ENCODE measurements at regions not wholly inside any gene's neighbourhood (a gene's known extent, or its start where the extent isn't known, plus 50 kb on each side); places are given as distances from the start of the nearest gene placed in this dataset.

- no peak overlapping the region for H2BK15ac ChIP-seq (ENCODE audit: low read length)
- H3K14ac ChIP-seq (ENCODE audit: low read length) = no peak overlapping the region
- H2BK120ac ChIP-seq (ENCODE audit: low read depth, low read length) = no peak overlapping the region
- H2AFZ ChIP-seq (ENCODE audit: low read length) = no peak overlapping the region
- no peak overlapping the region for H3K27ac ChIP-seq (replicated peaks; ENCODE audit: low read length)
- no peak overlapping the region for H3K9ac ChIP-seq (ENCODE audit: low read depth, low read length, poor library complexity)
- H3K36me3 ChIP-seq (replicated peaks in 1 of 2; ENCODE audit: control insufficient read depth in 2 of 2, insufficient read depth in 2 of 2, low read length in 2 of 2) = no peaks in the 10 kb centered on the region
- no peak overlapping the region for H3K18ac ChIP-seq (ENCODE audit: low read length)
- no peaks in the 10 kb centered on the region for H3K9me3 ChIP-seq (replicated peaks in 1 of 2; ENCODE audit: control insufficient read depth in 2 of 2, insufficient read depth in 1 of 2, low read depth in 1 of 2, low read length in 2 of 2)
- no peak overlapping the region for H2AK5ac ChIP-seq (ENCODE audit: low read depth, low read length)
- no peak overlapping the region for H2BK5ac ChIP-seq (ENCODE audit: low read length)
- no peak overlapping the region for H3K4ac ChIP-seq (ENCODE audit: low read length)
- no peak overlapping the region for H3K23ac ChIP-seq (ENCODE audit: low read depth, low read length, poor library complexity)
- H3K27me3 ChIP-seq (ENCODE audit: control insufficient read depth in 3 of 3, insufficient read depth in 3 of 3, low read depth in 1 of 3, low read length in 3 of 3) = no peaks in the 10 kb centered on the region
- no peak overlapping the region for H2BK12ac ChIP-seq (ENCODE audit: low read length)
- H3K79me1 ChIP-seq (ENCODE audit: low read depth, low read length) = no peaks in the 10 kb centered on the region
- H4K91ac ChIP-seq (ENCODE audit: low read depth, low read length, poor library complexity) = no peak overlapping the region
- H4K8ac ChIP-seq (ENCODE audit: low read depth, low read length) = no peak overlapping the region
- H3K4me3 ChIP-seq (ENCODE audit: low read length in 2 of 2) = no peak overlapping the region
- no peak for DNase-seq (ENCODE audit: low spot score)
- no peak overlapping the region for H3K4me2 ChIP-seq (ENCODE audit: insufficient read depth, low read length, poor library complexity, severe bottlenecking)
- H3K4me1 ChIP-seq (ENCODE audit: control insufficient read depth in 2 of 2, insufficient read depth in 1 of 2, low read depth in 1 of 2, low read length in 2 of 2) = no peaks in the 10 kb centered on the region
Observed at GRCh38 chr4:97003715-97004114, 1139.6 kb downstream of the STPG2 start.

- H3K4me1 ChIP-seq (ENCODE audit: control insufficient read depth in 2 of 2, insufficient read depth in 1 of 2, low read depth in 1 of 2, low read length in 2 of 2) = no peaks in the 10 kb centered on the region
- no CpG with 5 or more reads among the region's 3 CpGs for WGBS, 2 donors (ENCODE audit: extremely low coverage in 2 of 2, insufficient read length in 2 of 2, insufficient replicate concordance in 1 of 2)
- H3K9ac ChIP-seq (ENCODE audit: low read depth, low read length, poor library complexity) = no peak overlapping the region
Observed at GRCh38 chr4:97013309-97013708, 1130.0 kb downstream of the STPG2 start.

GRCh38 chr4:97013711-97014110 lies 1129.6 kb downstream of the STPG2 start:
- H3K18ac ChIP-seq (ENCODE audit: low read length) = no peak overlapping the region
- H2AK5ac ChIP-seq (ENCODE audit: low read depth, low read length) = no peak overlapping the region
- H3K79me1 ChIP-seq (ENCODE audit: low read depth, low read length) = no peaks in the 10 kb centered on the region
- no peaks in the 10 kb centered on the region for H3K27me3 ChIP-seq (ENCODE audit: control insufficient read depth in 3 of 3, insufficient read depth in 3 of 3, low read depth in 1 of 3, low read length in 3 of 3)
- H3K9me3 ChIP-seq (replicated peaks in 1 of 2; ENCODE audit: control insufficient read depth in 2 of 2, insufficient read depth in 1 of 2, low read depth in 1 of 2, low read length in 2 of 2) = no peaks in the 10 kb centered on the region
- H3K23ac ChIP-seq (ENCODE audit: low read depth, low read length, poor library complexity) = no peak overlapping the region
- H2AFZ ChIP-seq (ENCODE audit: low read length) = no peak overlapping the region
- no peak overlapping the region for H3K9ac ChIP-seq (ENCODE audit: low read depth, low read length, poor library complexity)
- H3K4ac ChIP-seq (ENCODE audit: low read length) = no peak overlapping the region
- H2BK12ac ChIP-seq (ENCODE audit: low read length) = no peak overlapping the region
- no peak for DNase-seq (ENCODE audit: low spot score)
- no CpG with 5 or more reads among the region's 2 CpGs for WGBS, 2 donors (ENCODE audit: extremely low coverage in 2 of 2, insufficient read length in 2 of 2, insufficient replicate concordance in 1 of 2)
- no peaks in the 10 kb centered on the region for H3K36me3 ChIP-seq (replicated peaks in 1 of 2; ENCODE audit: control insufficient read depth in 2 of 2, insufficient read depth in 2 of 2, low read length in 2 of 2)
- H3K27ac ChIP-seq (replicated peaks; ENCODE audit: low read length) = no peak overlapping the region
- no peak overlapping the region for H4K91ac ChIP-seq (ENCODE audit: low read depth, low read length, poor library complexity)
- H2BK15ac ChIP-seq (ENCODE audit: low read length) = no peak overlapping the region
- H3K4me1 ChIP-seq (ENCODE audit: control insufficient read depth in 2 of 2, insufficient read depth in 1 of 2, low read depth in 1 of 2, low read length in 2 of 2) = no peaks in the 10 kb centered on the region
- H2BK120ac ChIP-seq (ENCODE audit: low read depth, low read length) = no peak overlapping the region
- H3K4me2 ChIP-seq (ENCODE audit: insufficient read depth, low read length, poor library complexity, severe bottlenecking) = no peak overlapping the region
- H3K4me3 ChIP-seq (ENCODE audit: low read length in 2 of 2) = no peak overlapping the region
- no peak overlapping the region for H2BK5ac ChIP-seq (ENCODE audit: low read length)
- H3K14ac ChIP-seq (ENCODE audit: low read length) = no peak overlapping the region
- no peak overlapping the region for H4K8ac ChIP-seq (ENCODE audit: low read depth, low read length)

More at GRCh38 chr4:97013309-97013708, 1130.0 kb downstream of the STPG2 start:
- Histone ChIP-seq H3K18ac (ENCODE audit: low read length) (no peak overlapping the region), H3K4ac (ENCODE audit: low read length) (no peak overlapping the region), H2BK12ac (ENCODE audit: low read length) (no peak overlapping the region), H2BK120ac (ENCODE audit: low read depth, low read length) (no peak overlapping the region), H2BK15ac (ENCODE audit: low read length) (no peak overlapping the region), H2AK5ac (ENCODE audit: low read depth, low read length) (no peak overlapping the region), H3K4me3 (ENCODE audit: low read length in 2 of 2) (no peak overlapping the region), H3K79me1 (ENCODE audit: low read depth, low read length) (no peaks in the 10 kb centered on the region), H3K36me3 (replicated peaks in 1 of 2; ENCODE audit: control insufficient read depth in 2 of 2, insufficient read depth in 2 of 2, low read length in 2 of 2) (no peaks in the 10 kb centered on the region), H2AFZ (ENCODE audit: low read length) (no peak overlapping the region), H3K27ac (replicated peaks; ENCODE audit: low read length) (no peak overlapping the region), H4K91ac (ENCODE audit: low read depth, low read length, poor library complexity) (no peak overlapping the region), H2BK5ac (ENCODE audit: low read length) (no peak overlapping the region), H3K23ac (ENCODE audit: low read depth, low read length, poor library complexity) (no peak overlapping the region), H3K27me3 (ENCODE audit: control insufficient read depth in 3 of 3, insufficient read depth in 3 of 3, low read depth in 1 of 3, low read length in 3 of 3) (no peaks in the 10 kb centered on the region), H4K8ac (ENCODE audit: low read depth, low read length) (no peak overlapping the region), H3K9me3 (replicated peaks in 1 of 2; ENCODE audit: control insufficient read depth in 2 of 2, insufficient read depth in 1 of 2, low read depth in 1 of 2, low read length in 2 of 2) (no peaks in the 10 kb centered on the region), H3K14ac (ENCODE audit: low read length) (no peak overlapping the region), H3K4me2 (ENCODE audit: insufficient read depth, low read length, poor library complexity, severe bottlenecking) (no peak overlapping the region)
- no peak for DNase-seq (ENCODE audit: low spot score)

GRCh38 chr4:97015301-97015700 lies 1128.0 kb downstream of the STPG2 start:
- Histone ChIP-seq H3K36me3 (replicated peaks in 1 of 2; ENCODE audit: control insufficient read depth in 2 of 2, insufficient read depth in 2 of 2, low read length in 2 of 2) (no peaks in the 10 kb centered on the region), H2BK15ac (ENCODE audit: low read length) (no peak overlapping the region), H2AK5ac (ENCODE audit: low read depth, low read length) (no peak overlapping the region), H3K9me3 (replicated peaks in 1 of 2; ENCODE audit: control insufficient read depth in 2 of 2, insufficient read depth in 1 of 2, low read depth in 1 of 2, low read length in 2 of 2) (no peaks in the 10 kb centered on the region), H3K27me3 (ENCODE audit: control insufficient read depth in 3 of 3, insufficient read depth in 3 of 3, low read depth in 1 of 3, low read length in 3 of 3) (no peaks in the 10 kb centered on the region), H2BK120ac (ENCODE audit: low read depth, low read length) (no peak overlapping the region), H3K79me1 (ENCODE audit: low read depth, low read length) (no peaks in the 10 kb centered on the region), H2BK12ac (ENCODE audit: low read length) (no peak overlapping the region), H3K27ac (replicated peaks; ENCODE audit: low read length) (no peak overlapping the region), H3K4me1 (ENCODE audit: control insufficient read depth in 2 of 2, insufficient read depth in 1 of 2, low read depth in 1 of 2, low read length in 2 of 2) (no peaks in the 10 kb centered on the region), H2AFZ (ENCODE audit: low read length) (no peak overlapping the region), H4K91ac (ENCODE audit: low read depth, low read length, poor library complexity) (no peak overlapping the region), H3K4me3 (ENCODE audit: low read length in 2 of 2) (no peak overlapping the region), H4K8ac (ENCODE audit: low read depth, low read length) (no peak overlapping the region), H3K14ac (ENCODE audit: low read length) (no peak overlapping the region), H3K18ac (ENCODE audit: low read length) (no peak overlapping the region), H3K4me2 (ENCODE audit: insufficient read depth, low read length, poor library complexity, severe bottlenecking) (no peak overlapping the region), H3K9ac (ENCODE audit: low read depth, low read length, poor library complexity) (no peak overlapping the region), H3K23ac (ENCODE audit: low read depth, low read length, poor library complexity) (no peak overlapping the region), H2BK5ac (ENCODE audit: low read length) (no peak overlapping the region), H3K4ac (ENCODE audit: low read length) (no peak overlapping the region)
- WGBS, 2 donors (ENCODE audit: extremely low coverage in 2 of 2, insufficient read length in 2 of 2, insufficient replicate concordance in 1 of 2) = no CpG with 5 or more reads among the region's 1 CpG
- DNase-seq (ENCODE audit: low spot score) = no peak
